ENCODE measurements at regions not wholly inside any gene's neighbourhood (a gene's known extent, or its start where the extent isn't known, plus 50 kb on each side); places are given as distances from the start of the nearest gene placed in this dataset.

DNA sequence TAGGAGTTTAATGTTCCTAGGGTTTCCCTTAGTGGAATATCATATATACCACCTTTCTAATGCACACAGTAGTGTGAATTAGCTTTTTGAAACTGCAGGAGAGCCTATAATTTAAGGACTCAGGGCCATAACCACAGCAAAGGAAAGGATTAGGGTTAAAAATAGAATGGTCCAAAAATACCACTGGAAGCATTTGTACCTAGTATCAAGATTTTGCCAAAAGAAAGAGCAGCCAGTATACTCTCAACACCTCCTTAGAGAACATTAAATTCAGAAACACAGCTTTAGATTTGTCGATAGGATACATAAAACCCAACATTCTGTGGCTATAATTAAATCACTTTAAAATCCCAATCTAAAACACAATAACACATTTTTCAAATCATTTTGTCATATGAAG, 634.9 kb downstream of the EPHA4 start:
- TF ChIP-seq EZH2 (IDR thresholded peaks at IDR 0.05; ENCODE audit: insufficient read depth, poor library complexity, severe bottlenecking) (no peak), EZH2phosphoT487 (IDR thresholded peaks at IDR 0.05; ENCODE audit: insufficient read depth, low read depth) (no peak)
